NCI-H748 treated with DMSO at 0.1 percent for 48 hours (cell line): ENCODE measurements at regions not wholly inside any gene's neighbourhood (a gene's known extent, or its start where the extent isn't known, plus 50 kb on each side); places are given as distances from the start of the nearest gene placed in this dataset.

Source experiments
- DNase-seq: peaks from one replicate; lab custom pipeline; 2025; lab: John Stamatoyannopoulos, UW

DNA sequence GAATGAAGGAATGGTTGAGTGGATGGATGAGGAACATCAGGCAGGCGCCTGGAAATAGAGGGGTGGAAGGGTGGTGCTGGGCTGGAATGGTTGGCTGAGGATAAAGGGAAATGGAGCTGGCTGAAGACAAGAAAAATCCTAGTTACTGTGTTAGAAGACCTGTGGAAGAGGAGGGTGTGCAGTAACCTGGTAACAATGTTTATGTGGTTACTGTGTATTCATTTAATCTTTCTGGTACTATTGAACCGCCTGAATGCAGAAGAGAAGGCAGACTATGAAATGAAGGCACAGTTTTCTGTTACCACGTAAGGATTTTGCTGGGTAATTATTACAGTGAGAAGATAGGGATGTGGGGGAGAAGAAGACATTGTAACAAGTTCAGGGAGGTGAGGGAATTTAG, 110.3 kb upstream of the MGAT5 start:
- no peak for DNase-seq

DNA sequence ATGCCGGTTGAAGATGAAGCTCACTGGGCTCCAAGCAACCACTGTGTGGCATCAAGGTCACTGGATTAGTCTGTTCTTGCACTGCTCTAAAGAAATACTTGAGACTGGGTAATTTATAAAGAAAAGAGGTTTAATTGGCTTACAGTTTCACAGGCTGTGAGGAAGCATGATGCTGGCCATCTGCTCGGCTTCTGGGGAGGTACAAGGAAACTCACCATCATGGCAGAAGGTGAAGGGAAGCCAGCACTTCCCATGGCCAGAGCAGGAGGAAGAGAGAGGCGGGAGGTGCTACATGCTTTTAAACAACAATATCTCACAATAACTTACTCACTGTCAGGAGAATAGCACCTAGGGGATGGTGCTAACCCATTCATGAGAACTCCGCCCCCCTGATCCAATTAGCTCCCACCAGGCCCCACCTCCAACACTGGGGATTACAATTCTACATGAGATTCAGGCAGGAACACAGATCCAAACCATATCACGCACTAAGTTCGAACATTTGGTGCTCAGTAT, 109.7 kb upstream of the MGAT5 start:
- DNase-seq: no peak

DNA sequence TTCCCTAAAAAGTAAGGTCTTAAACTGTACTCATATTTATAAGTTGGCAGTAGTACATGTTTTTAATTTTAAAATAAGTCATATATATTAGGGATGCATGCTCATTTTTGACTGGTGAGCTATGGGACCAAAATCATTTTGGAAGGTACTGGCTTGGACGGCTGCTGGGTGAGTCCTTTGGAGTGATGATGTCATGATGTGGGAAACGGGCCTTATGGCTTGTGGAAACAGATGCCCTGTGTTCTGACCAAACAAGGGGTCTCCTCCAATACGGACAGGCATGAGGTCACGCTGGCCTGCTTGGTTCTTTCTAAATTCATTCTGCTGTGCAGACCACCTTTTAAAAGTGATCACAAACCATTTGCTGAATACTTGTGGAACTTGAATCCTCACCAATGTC, 109.2 kb upstream of the MGAT5 start:
- DNase-seq: no peak

DNA sequence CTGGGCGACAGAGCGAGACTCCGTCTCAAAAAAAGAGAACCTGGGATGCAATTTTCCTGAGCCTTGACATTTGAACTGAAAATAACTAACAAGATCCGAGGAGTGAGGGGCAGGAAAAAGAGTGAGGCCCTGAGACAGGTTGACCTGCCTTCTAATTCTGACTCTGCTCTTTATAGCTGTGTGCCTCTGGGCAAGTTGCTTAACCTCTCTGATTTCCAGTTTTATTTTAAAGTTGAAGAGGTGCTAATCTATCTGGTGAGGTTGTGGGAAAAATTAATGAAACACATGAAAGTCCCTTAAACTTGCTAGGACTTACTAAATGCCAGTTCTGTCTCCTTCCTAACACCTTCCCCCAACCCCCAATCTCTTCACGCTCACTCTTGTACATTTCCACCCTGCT, 108.4 kb upstream of the MGAT5 start:
- DNase-seq: no peak

DNA sequence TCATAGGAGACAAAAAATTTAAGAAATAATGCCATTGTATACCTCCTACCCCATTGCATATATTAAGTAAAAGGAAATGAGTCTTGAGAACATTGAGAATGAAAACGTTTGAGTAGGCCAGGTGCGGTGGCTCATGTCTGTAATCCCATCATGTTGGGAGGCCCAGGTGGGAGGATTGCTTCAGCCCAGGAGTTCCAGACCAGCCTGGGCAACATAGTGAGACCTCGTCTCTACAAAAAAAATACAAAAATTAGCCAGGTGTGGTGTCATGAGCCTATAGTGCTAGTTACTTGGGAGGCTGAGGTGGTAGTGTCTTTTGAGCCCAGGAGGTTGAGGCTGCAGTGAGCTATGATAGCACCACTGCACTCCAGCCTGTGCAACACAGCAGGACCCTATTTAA, 107.7 kb upstream of the MGAT5 start:
- no peak for DNase-seq

GRCh38 chr2:134146620-134147019, 107.3 kb upstream of the MGAT5 start:
- no peak for DNase-seq

GRCh38 chr2:134148172-134148571, 105.7 kb upstream of the MGAT5 start:
- DNase-seq: no peak

- no peak for DNase-seq
Measured at GRCh38 chr2:134148843-134149472, 104.9 kb upstream of the MGAT5 start.

- no peak for DNase-seq
Measured at GRCh38 chr2:134149904-134150303, 104.0 kb upstream of the MGAT5 start.

GRCh38 chr2:134150760-134151159, 103.1 kb upstream of the MGAT5 start:
- DNase-seq: no peak

- no peak for DNase-seq
Measured at GRCh38 chr2:134152045-134153010, 101.5 kb upstream of the MGAT5 start.

- DNase-seq: no peak
Measured at GRCh38 chr2:134153294-134153880, 100.5 kb upstream of the MGAT5 start.

DNA sequence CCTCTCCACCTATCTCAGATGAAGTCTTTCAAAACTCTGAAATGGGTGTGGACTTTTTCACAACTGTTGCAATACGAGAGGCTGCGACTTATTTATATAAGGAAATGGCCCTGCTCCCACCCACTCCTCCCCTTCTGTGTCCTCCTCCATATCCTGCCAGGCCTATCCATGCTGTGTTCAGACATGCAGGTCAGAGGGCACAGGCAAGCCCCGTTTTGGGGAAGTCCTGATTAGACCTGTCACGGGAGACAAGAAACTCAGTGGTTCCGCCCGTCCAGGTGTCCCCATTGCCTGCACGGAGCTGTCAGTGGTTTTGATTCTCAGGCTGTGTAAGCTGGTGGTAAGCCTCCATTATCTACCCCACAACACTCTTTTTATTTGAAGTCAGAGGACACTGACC, 99.6 kb upstream of the MGAT5 start:
- DNase-seq: no peak

DNA sequence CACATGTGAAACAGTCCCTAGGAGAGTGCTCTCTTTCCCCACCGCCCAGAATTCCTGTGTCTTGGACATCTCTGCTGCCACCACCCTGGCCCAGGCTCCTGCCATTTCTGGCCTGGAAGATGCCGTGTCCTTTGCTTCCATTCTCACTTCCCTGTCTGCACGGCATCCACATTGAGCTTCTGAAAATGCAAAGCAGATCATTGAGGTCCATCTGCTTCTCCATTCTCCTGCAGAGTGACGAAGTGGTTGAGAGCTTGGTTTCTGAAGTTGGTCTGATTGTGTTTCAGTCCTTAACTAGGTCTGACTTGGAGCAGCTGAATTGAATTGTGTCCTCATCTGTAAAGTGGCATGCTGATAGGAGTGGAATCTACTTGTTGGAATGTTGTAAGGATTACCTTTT, 98.7 kb upstream of the MGAT5 start:
- DNase-seq: no peak

GRCh38 chr2:134158295-134158694, 95.6 kb upstream of the MGAT5 start:
- DNase-seq: no peak

- no peak for DNase-seq
Measured at GRCh38 chr2:134161170-134161547, 92.7 kb upstream of the MGAT5 start.

DNA sequence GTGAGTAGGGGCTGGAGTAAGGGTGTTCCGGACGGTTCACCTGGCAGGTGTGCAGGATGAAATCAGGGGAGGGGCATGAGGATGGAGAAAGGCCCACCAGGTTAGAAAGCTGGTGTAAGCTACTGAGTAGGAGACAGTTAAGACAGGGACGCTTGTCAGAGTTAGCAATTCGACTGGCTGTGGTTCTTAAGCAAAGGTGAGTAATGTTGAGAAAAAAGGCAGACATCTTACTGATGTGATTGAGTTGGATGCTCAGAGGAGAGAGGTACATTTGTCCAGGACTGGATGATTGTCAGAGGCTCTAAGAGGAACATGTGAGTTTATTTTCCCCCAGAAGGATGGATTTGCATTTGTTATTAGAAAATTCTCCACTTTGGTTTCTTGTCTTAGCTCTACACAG, 90.5 kb upstream of the MGAT5 start:
- no peak for DNase-seq

DNA sequence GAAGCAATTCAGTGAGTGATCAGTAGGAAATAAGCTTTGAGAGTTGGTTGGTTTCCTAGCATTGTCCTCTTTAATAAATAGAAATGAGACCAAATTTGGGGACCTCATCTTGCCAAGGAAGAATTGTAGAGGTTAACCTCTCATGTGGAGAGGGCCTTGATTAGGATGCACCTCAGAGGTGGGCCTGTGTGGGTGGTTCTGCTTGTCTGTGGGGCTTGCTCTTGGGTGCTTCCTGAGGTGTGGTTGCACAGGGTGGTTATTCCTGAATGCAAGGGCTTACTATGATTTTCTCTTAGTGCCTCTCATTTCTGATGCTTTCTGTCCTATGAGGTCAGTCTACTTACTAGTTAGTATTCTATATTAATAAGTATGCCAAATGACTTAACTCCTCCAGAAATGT, 89.6 kb upstream of the MGAT5 start:
- DNase-seq: no peak

- no peak for DNase-seq
Measured at GRCh38 chr2:134167015-134167414, 86.9 kb upstream of the MGAT5 start.

DNA sequence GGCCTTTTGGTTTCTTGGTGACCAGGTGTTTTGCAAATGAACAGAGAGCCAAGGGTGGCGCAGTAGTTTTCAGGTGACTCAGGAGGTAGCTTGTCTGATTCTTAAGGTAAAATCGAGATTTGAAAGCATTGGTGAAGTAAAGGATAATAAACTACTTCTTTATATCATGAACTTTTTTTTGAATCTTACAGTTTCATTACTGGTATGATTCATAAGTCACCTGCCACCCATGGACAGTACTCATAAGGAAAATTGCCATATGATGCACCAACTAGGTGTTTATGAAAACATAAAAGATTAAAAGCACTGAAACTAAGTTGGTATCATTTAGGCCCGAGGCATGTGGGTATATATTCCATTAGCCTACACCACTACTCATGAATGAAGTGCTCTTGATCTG, 84.1 kb upstream of the MGAT5 start:
- no peak for DNase-seq

GRCh38 chr2:134170294-134170693, 83.6 kb upstream of the MGAT5 start:
- DNase-seq: no peak

GRCh38 chr2:134170700-134171099, 83.2 kb upstream of the MGAT5 start:
- no peak for DNase-seq
